Body of pancreas (tissue), 4 donors: ENCODE measurements at regions not wholly inside any gene's neighbourhood (a gene's known extent, or its start where the extent isn't known, plus 50 kb on each side); places are given as distances from the start of the nearest gene placed in this dataset.

Source experiments
- ATAC-seq: fragments of 150-250 bp; one replicate; pipeline ENCODE4 v1.9.1; 2016
- DNase-seq, 4 donors: peaks; one replicate each; pipeline ENCODE4 v3.0.0-alpha.2; 2019
- H3K27ac ChIP-seq, 4 donors: fragments of 200-600 bp; sonication (generic); 1 replicate in 3 of 4; 2 replicates in 1 of 4; pipeline versions ENCODE4 v1.5.1 to v1.6.1; 2016 to 2019; ENCODE audit warnings: mild to moderate bottlenecking in 1 of 4, mixed read lengths in 1 of 4, moderate library complexity in 1 of 4
- H3K27me3 ChIP-seq, 2 donors: fragments of 200-600 bp; sonication (generic); one replicate each; pipeline ENCODE4 v1.6.0; 2016; ENCODE audit warnings: mild to moderate bottlenecking in 1 of 2
- H3K36me3 ChIP-seq, 2 donors: fragments of 200-600 bp; sonication (generic); replicated peaks in 1 of 2; 2 replicates each; pipeline ENCODE4 v1.5.1; 2016; ENCODE audit warnings: low read depth in 2 of 2; ENCODE audit not compliant: insufficient read depth in 1 of 2
- H3K4me1 ChIP-seq: fragments of 200-600 bp; sonication (generic); one replicate; pipeline ENCODE4 v1.6.0; 2016
- H3K4me3 ChIP-seq, 2 donors: fragments of 200-600 bp; sonication (generic); 1 replicate in 1 of 2; 2 replicates in 1 of 2; pipeline ENCODE4 v1.5.1; 2016 to 2019
- H3K9me3 ChIP-seq, 3 donors: fragments of 200-600 bp; sonication (generic); 1 replicate in 2 of 3; 2 replicates in 1 of 3; pipeline ENCODE4 v1.5.1; 2016
- CTCF ChIP-seq, 7 experiments: fragments of 450-650 bp in 4 of 7; fragments of 200-600 bp in 3 of 7; sonication (generic) in 3 of 7; IDR thresholded peaks; one replicate each; pipeline ENCODE4 v1.5.1; 2016 to 2019; ENCODE audit warnings: antibody characterized with exemption in 7 of 7
- POLR2A ChIP-seq, 3 donors: fragments of 450-650 bp; IDR thresholded peaks; one replicate each; pipeline ENCODE4 v1.6.1; 2016; ENCODE audit warnings: antibody characterized with exemption in 3 of 3, mild to moderate bottlenecking in 2 of 3
- WGBS, 2 donors: methylation state at CpG; one replicate each; pipeline ENCODE4 v1.1.5; 2017; 5-methylcytosine and 5-hydroxymethylcytosine counted together
- intact Hi-C: fragments of 100-400 bp; cut with DNase I; formaldehyde crosslinking; loops from one replicate; pipeline ENCODE4 v1.15.1; 2023

GRCh38 chr1:29639156-29639736 lies 402.9 kb downstream of the PTPRU start:
- no peaks in the 10 kb centered on the region for H3K27me3 ChIP-seq
- ATAC-seq (no peak), DNase-seq (no peak)
- H3K36me3 ChIP-seq = no peaks in the 10 kb centered on the region
- intact Hi-C loops = no loop called here
- TF ChIP-seq CTCF (IDR thresholded peaks at IDR 0.05) = no peak
- TF ChIP-seq POLR2A (IDR thresholded peaks at IDR 0.05) = no peak
- H3K4me1 ChIP-seq = no peaks in the 10 kb centered on the region
- H3K9me3 ChIP-seq = no peaks in the 10 kb centered on the region
- 66% methylated on average over 6 of the region's 6 CpGs for WGBS, 2 donors
- H3K4me3 ChIP-seq = no peak overlapping the region
- no peak overlapping the region for H3K27ac ChIP-seq

- no peaks in the 10 kb centered on the region for H3K9me3 ChIP-seq
- TF ChIP-seq CTCF (IDR thresholded peaks at IDR 0.05) (no peak), POLR2A (IDR thresholded peaks at IDR 0.05) (no peak)
- no peaks in the 10 kb centered on the region for H3K36me3 ChIP-seq
- H3K4me3 ChIP-seq = no peak overlapping the region
- ATAC-seq (no peak), DNase-seq (no peak)
- no peaks in the 10 kb centered on the region for H3K27me3 ChIP-seq
- intact Hi-C loops = no loop called here
- H3K27ac ChIP-seq = no peak overlapping the region
- 84 to 94% methylated on average over 2 of the region's 2 CpGs for WGBS, 2 donors
- H3K4me1 ChIP-seq = no peaks in the 10 kb centered on the region
These were observed 402.0 kb downstream of the PTPRU start for GRCh38 chr1:29638281-29638680.

GRCh38 chr1:29636936-29637335 lies 400.6 kb downstream of the PTPRU start:
- DNase-seq (no peak), ATAC-seq (no peak)
- intact Hi-C loops = no loop called here
- no peak overlapping the region for H3K27ac ChIP-seq
- H3K36me3 ChIP-seq = no peaks in the 10 kb centered on the region
- H3K27me3 ChIP-seq = no peaks in the 10 kb centered on the region
- no peaks in the 10 kb centered on the region for H3K4me1 ChIP-seq
- H3K4me3 ChIP-seq = no peak overlapping the region
- no peaks in the 10 kb centered on the region for H3K9me3 ChIP-seq
- no peak for TF ChIP-seq CTCF (IDR thresholded peaks at IDR 0.05)
- no peak for TF ChIP-seq POLR2A (IDR thresholded peaks at IDR 0.05)

- intact Hi-C loops = no loop called here
- 78 to 90% methylated on average over 10 of the region's 10 CpGs for WGBS, 2 donors
- DNase-seq = no peak
These were observed 399.4 kb downstream of the PTPRU start for GRCh38 chr1:29635501-29636263.

More at GRCh38 chr1:29635501-29636263, 399.4 kb downstream of the PTPRU start:
- Histone ChIP-seq H3K9me3 (no peaks in the 10 kb centered on the region), H3K36me3 (no peaks in the 10 kb centered on the region), H3K4me3 (no peak overlapping the region), H3K27me3 (no peaks in the 10 kb centered on the region), H3K27ac (no peak overlapping the region), H3K4me1 (no peaks in the 10 kb centered on the region)
- no peak for ATAC-seq
- TF ChIP-seq CTCF (IDR thresholded peaks at IDR 0.05) (no peak), POLR2A (IDR thresholded peaks at IDR 0.05) (no peak)
